ENCODE measurements at regions not wholly inside any gene's neighbourhood (a gene's known extent, or its start where the extent isn't known, plus 50 kb on each side); places are given as distances from the start of the nearest gene placed in this dataset.

DNA sequence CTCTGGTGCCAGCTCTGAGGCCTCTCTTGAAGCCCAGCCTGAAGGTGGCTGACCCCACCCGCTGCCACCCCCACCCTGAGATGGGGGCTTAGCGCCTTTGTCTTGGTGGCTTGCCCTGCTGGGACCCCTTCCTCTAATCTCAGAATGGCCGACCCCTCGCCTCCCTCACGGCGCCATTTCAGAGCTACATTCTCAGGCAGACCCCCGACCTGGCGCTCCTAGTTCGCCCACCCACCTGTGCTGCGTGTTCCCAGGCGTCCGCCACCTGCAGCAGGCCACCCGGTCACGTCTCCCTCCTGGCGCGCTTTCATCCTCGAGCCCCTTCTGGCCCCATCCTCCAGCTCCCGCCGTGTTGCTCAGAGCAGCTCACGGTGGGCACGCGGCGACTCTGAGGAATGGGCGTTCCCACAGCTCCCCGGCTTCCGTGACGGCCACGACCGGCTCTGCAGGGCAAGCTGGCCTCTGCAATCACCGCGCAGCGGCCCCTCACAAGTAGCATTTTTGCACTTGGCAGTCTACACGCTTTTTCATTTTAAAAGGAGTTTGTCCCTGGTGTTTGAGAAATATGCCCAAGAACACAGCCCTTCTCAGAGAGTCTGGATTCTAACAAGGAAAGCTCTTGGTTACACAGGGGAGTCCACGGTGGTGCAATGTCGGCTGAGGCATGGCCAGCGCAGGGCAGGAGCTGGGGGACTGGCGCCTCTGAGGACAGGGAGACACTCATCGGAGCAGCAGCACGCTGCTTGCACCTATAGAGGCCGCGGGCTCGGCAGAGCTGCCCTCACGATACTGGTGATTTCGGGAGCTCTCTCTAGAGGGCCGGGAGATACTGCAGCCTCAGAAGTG, 105.7 kb upstream of the C14orf180 start:
- H3K27me3 ChIP-seq (ENCODE audit: control insufficient read depth in 1 of 2, insufficient read depth in 2 of 2, low read length in 2 of 2) = no peaks in the 10 kb centered on the region
- H3K4me1 ChIP-seq (ENCODE audit: control insufficient read depth in 1 of 2, insufficient read depth in 2 of 2, low read length in 2 of 2) = no peaks in the 10 kb centered on the region
- no peak overlapping the region for H3K4me3 ChIP-seq (ENCODE audit: low read depth in 1 of 2, low read length in 2 of 2)
- H3K36me3 ChIP-seq (ENCODE audit: control insufficient read depth in 1 of 2, insufficient read depth in 2 of 2, low read length in 2 of 2) = no peaks in the 10 kb centered on the region
- no peak overlapping the region for H3K27ac ChIP-seq (ENCODE audit: low read depth, low read length)
- H3K9ac ChIP-seq (ENCODE audit: low read depth in 1 of 2, low read length in 2 of 2) = no peak overlapping the region
- H3K9me3 ChIP-seq (ENCODE audit: control insufficient read depth in 1 of 2, low read length in 2 of 2) = no peaks in the 10 kb centered on the region

DNA sequence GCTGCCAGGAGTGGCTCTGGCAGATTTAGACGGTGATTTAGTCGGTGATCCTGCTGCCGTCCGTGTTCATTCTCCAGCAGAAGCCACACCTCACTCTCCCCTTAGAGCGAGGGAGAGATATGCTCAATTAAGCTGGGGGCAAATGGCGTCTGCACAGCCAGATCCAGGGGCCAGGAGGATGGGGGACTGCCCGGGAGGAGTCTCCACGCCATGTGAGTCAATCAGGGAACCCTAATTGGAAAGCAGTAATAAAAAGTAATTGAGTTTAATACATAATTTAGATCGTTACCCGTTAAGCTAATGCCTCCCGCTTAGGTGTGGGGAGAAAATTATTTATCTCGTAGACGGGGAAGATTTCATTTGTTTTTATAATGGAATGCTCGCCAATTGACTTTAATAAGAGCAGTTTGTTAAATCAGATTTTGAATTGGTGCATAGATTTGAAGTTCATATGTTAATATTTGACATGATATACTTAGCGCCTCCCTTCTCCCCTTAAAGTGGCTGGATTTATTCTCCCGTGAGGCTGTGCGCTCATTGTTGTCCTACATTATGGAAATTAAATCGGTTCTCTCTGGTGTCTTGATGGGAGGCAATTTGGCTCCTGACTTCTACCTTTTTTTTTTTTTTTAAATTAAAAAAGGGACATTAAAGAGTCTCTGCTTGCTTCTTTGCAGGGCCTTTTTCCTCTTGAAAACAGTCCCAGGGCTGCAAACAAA, 104.9 kb upstream of the C14orf180 start:
- no peaks in the 10 kb centered on the region for H3K27me3 ChIP-seq (ENCODE audit: control insufficient read depth in 1 of 2, insufficient read depth in 2 of 2, low read length in 2 of 2)
- H3K4me1 ChIP-seq (ENCODE audit: control insufficient read depth in 1 of 2, insufficient read depth in 2 of 2, low read length in 2 of 2) = no peaks in the 10 kb centered on the region
- no peak overlapping the region for H3K9ac ChIP-seq (ENCODE audit: low read depth in 1 of 2, low read length in 2 of 2)
- no peaks in the 10 kb centered on the region for H3K9me3 ChIP-seq (ENCODE audit: control insufficient read depth in 1 of 2, low read length in 2 of 2)
- H3K4me3 ChIP-seq (ENCODE audit: low read depth in 1 of 2, low read length in 2 of 2) = no peak overlapping the region
- no peak overlapping the region for H3K27ac ChIP-seq (ENCODE audit: low read depth, low read length)
- H3K36me3 ChIP-seq (ENCODE audit: control insufficient read depth in 1 of 2, insufficient read depth in 2 of 2, low read length in 2 of 2) = no peaks in the 10 kb centered on the region

DNA sequence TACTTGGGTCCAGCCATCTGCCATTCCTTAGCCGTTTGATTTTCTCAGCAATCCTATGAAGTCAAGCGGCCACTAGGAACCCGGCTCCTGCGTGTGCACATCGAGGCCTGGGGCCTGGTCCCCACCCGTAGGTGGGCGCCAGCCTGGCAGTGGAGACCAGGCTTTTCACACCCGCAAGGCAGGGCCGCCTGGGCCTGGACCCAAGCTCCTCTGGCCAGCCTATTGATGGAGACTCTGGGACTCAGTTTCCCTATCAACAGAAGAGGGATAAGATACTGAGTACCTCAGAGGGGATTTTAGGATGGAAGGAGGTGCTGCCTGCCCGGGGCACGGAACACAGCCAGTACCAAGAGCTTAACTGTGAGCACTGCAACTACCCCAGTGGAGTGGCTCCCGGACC, 104.3 kb upstream of the C14orf180 start:
- H3K27me3 ChIP-seq (ENCODE audit: control insufficient read depth in 1 of 2, insufficient read depth in 2 of 2, low read length in 2 of 2) = no peaks in the 10 kb centered on the region
- H3K36me3 ChIP-seq (ENCODE audit: control insufficient read depth in 1 of 2, insufficient read depth in 2 of 2, low read length in 2 of 2) = no peaks in the 10 kb centered on the region
- H3K4me1 ChIP-seq (ENCODE audit: control insufficient read depth in 1 of 2, insufficient read depth in 2 of 2, low read length in 2 of 2) = no peaks in the 10 kb centered on the region
- H3K4me3 ChIP-seq (ENCODE audit: low read depth in 1 of 2, low read length in 2 of 2) = no peak overlapping the region
- H3K9ac ChIP-seq (ENCODE audit: low read depth in 1 of 2, low read length in 2 of 2) = no peak overlapping the region
- H3K27ac ChIP-seq (ENCODE audit: low read depth, low read length) = no peak overlapping the region
- no peaks in the 10 kb centered on the region for H3K9me3 ChIP-seq (ENCODE audit: control insufficient read depth in 1 of 2, low read length in 2 of 2)

DNA sequence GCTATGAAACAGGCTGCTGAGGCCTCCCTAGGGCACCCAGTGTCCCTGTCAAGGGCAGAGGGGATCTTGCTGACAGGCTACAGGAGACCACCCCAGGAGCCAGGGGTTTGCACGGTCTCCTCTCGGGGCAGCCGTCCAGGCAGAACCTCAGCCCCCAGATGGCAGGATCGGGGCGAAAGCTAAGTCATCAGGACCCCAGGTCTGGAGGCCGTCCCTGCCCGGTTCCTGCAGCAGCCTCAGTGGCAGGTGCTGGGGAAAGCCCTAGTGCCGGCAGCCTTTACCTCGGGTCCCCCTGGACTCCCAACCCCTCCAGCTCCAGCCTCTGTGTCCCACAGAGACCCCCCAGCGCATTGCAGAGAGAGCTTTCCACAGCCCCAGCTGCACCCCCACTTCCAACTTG, 103.8 kb upstream of the C14orf180 start:
- H3K9me3 ChIP-seq (ENCODE audit: control insufficient read depth in 1 of 2, low read length in 2 of 2) = no peaks in the 10 kb centered on the region
- H3K27ac ChIP-seq (ENCODE audit: low read depth, low read length) = no peak overlapping the region
- no peaks in the 10 kb centered on the region for H3K36me3 ChIP-seq (ENCODE audit: control insufficient read depth in 1 of 2, insufficient read depth in 2 of 2, low read length in 2 of 2)
- H3K4me1 ChIP-seq (ENCODE audit: control insufficient read depth in 1 of 2, insufficient read depth in 2 of 2, low read length in 2 of 2) = no peaks in the 10 kb centered on the region
- H3K9ac ChIP-seq (ENCODE audit: low read depth in 1 of 2, low read length in 2 of 2) = no peak overlapping the region
- H3K4me3 ChIP-seq (ENCODE audit: low read depth in 1 of 2, low read length in 2 of 2) = no peak overlapping the region
- H3K27me3 ChIP-seq (ENCODE audit: control insufficient read depth in 1 of 2, insufficient read depth in 2 of 2, low read length in 2 of 2) = no peaks in the 10 kb centered on the region

DNA sequence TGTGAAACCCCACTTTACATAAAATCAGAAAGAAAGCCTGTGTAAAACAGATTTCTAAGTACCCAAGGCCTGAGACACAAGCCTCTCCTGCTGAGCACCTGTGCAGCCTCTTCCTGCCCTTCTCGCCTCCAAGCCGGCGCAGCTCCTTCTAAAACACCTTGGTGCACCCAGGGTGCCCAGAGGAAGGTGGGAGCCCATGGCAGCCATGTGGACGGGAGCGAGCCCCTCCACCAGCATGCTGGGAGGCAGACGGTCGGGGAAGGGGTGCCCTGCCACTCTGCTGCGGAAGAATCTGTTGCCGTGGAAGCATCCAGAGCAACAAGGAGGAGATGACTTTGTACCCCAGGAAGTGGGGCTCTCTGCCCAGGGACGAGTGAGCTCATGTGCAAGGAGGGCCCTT, 103.1 kb upstream of the C14orf180 start:
- peaks cover 3 to 4% of the 10 kb centered on the region in 2 donors for H3K9me3 ChIP-seq (ENCODE audit: control insufficient read depth in 1 of 2, low read length in 2 of 2)
- no peak overlapping the region for H3K4me3 ChIP-seq (ENCODE audit: low read depth in 1 of 2, low read length in 2 of 2)

DNA sequence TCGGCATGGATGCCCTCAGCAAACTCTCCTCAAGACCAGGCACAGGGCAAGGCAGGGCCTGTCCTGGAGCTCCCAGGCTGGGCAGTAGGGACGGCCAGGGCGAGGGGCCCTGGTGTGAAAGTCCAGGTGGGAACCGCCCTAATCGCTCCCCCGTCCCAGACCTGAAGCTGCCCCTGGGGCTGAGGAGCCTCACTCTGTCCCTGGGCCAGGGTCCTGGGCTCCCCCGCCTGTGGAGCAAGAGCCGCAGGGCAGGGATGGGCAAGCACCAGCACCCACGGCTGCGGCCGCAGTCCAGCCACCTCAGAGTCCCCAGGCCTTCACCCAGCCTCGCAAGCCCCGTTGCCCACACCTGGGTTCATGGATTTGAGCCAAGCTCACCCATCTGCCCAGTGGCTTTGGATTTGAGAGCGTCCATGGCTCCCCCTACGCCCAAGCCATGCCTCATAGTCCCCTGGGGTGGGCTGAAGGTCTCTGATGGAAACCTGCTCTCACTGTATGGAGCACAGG, 102.4 kb upstream of the C14orf180 start:
- Histone ChIP-seq H3K4me1 (ENCODE audit: control insufficient read depth in 1 of 2, insufficient read depth in 2 of 2, low read length in 2 of 2) (no peaks in the 10 kb centered on the region), H3K9ac (ENCODE audit: low read depth in 1 of 2, low read length in 2 of 2) (no peak overlapping the region), H3K4me3 (ENCODE audit: low read depth in 1 of 2, low read length in 2 of 2) (no peak overlapping the region), H3K9me3 (ENCODE audit: control insufficient read depth in 1 of 2, low read length in 2 of 2) (peaks cover 3 to 7% of the 10 kb centered on the region in 2 donors), H3K27ac (ENCODE audit: low read depth, low read length) (no peak overlapping the region), H3K36me3 (ENCODE audit: control insufficient read depth in 1 of 2, insufficient read depth in 2 of 2, low read length in 2 of 2) (no peaks in the 10 kb centered on the region), H3K27me3 (ENCODE audit: control insufficient read depth in 1 of 2, insufficient read depth in 2 of 2, low read length in 2 of 2) (no peaks in the 10 kb centered on the region)

More for the DNA sequence above, 103.1 kb upstream of the C14orf180 start:
- no peak overlapping the region for H3K27ac ChIP-seq (ENCODE audit: low read depth, low read length)
- H3K36me3 ChIP-seq (ENCODE audit: control insufficient read depth in 1 of 2, insufficient read depth in 2 of 2, low read length in 2 of 2) = no peaks in the 10 kb centered on the region
- H3K27me3 ChIP-seq (ENCODE audit: control insufficient read depth in 1 of 2, insufficient read depth in 2 of 2, low read length in 2 of 2) = no peaks in the 10 kb centered on the region
- H3K9ac ChIP-seq (ENCODE audit: low read depth in 1 of 2, low read length in 2 of 2) = no peak overlapping the region
- H3K4me1 ChIP-seq (ENCODE audit: control insufficient read depth in 1 of 2, insufficient read depth in 2 of 2, low read length in 2 of 2) = no peaks in the 10 kb centered on the region

DNA sequence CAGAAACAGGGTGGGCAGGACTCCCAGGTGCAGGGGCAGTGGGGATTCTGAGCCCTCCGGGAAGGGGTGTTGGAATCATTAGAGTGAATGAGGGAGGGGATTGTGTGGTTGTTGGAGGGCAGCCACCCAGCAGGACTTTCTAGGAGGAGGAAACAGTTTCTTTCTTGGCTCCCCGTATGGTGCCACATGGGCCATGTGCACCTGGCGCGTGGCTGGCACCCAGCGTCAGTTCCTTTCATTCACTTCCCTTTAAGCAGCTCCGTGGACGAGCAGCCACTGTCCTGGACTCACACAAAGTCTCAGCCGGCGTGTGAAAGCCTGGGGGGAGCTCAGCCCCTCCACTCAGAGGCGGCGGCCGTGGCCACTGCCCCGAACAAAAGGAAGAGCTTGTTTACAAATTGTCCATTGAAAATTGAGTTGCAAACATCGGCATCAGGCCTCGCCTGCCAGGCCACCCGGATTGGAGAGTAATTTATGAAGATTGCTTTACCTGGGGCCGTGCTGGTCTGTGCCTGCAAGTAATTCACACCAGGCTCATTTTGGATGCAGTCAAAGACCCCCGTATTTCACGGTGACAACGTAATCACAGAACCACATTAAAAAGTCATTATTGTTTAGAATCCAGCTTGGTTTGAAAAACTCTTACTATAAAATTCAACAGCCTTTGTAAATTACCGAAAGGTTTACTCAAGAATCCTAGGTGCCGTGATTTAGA, 101.7 kb upstream of the C14orf180 start:
- H3K27ac ChIP-seq (ENCODE audit: low read depth, low read length) = no peak overlapping the region
- H3K9ac ChIP-seq (ENCODE audit: low read depth in 1 of 2, low read length in 2 of 2) = no peak overlapping the region
- H3K4me1 ChIP-seq (ENCODE audit: control insufficient read depth in 1 of 2, insufficient read depth in 2 of 2, low read length in 2 of 2) = no peaks in the 10 kb centered on the region
- H3K27me3 ChIP-seq (ENCODE audit: control insufficient read depth in 1 of 2, insufficient read depth in 2 of 2, low read length in 2 of 2) = no peaks in the 10 kb centered on the region
- H3K36me3 ChIP-seq (ENCODE audit: control insufficient read depth in 1 of 2, insufficient read depth in 2 of 2, low read length in 2 of 2) = no peaks in the 10 kb centered on the region
- peaks cover 3 to 7% of the 10 kb centered on the region in 2 donors for H3K9me3 ChIP-seq (ENCODE audit: control insufficient read depth in 1 of 2, low read length in 2 of 2)
- H3K4me3 ChIP-seq (ENCODE audit: low read depth in 1 of 2, low read length in 2 of 2) = no peak overlapping the region

DNA sequence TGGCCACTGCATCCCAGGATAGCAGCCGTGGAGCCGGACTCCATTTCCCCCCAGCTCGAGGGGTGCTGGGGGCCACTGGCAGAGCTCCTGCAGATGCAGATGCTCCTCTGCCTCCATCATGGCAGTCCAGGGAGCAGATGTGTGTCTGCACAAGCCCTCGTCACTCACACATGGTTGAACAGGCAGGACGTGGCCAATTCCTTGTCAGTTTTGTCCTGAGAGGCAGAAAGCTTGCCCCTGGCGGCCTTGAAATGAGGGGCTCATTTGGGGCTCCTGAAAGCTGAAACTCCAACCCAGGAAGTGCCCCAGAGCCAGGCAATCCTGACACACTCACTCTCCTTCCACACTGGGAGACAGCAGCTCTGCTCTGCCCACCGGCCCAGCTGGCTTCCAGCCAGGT, 100.9 kb upstream of the C14orf180 start:
- Histone ChIP-seq H3K4me1 (ENCODE audit: control insufficient read depth in 1 of 2, insufficient read depth in 2 of 2, low read length in 2 of 2) (no peaks in the 10 kb centered on the region), H3K4me3 (ENCODE audit: low read depth in 1 of 2, low read length in 2 of 2) (no peak overlapping the region), H3K9ac (ENCODE audit: low read depth in 1 of 2, low read length in 2 of 2) (no peak overlapping the region), H3K36me3 (ENCODE audit: control insufficient read depth in 1 of 2, insufficient read depth in 2 of 2, low read length in 2 of 2) (no peaks in the 10 kb centered on the region), H3K9me3 (ENCODE audit: control insufficient read depth in 1 of 2, low read length in 2 of 2) (peaks cover 3 to 7% of the 10 kb centered on the region in 2 donors), H3K27me3 (ENCODE audit: control insufficient read depth in 1 of 2, insufficient read depth in 2 of 2, low read length in 2 of 2) (no peaks in the 10 kb centered on the region), H3K27ac (ENCODE audit: low read depth, low read length) (no peak overlapping the region)

DNA sequence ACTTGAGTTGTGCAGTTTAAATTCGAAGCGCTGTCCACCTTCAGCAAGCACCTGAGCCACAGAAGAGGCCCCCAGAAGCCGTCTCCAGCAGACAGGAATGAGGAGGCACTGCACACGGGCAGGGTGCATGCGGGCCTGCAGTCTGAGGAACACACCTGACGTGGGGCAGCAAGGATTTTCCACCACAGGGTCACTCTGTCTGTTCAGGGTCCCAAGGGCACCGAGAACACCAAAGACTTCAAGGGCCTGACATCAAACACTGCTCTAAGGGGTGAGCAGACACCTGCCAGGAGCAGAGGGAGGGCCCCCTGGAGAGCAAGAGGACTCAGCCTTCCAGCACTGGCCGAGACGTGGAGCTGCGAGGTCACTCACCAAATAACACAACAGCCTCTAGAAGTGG, 99.7 kb upstream of the C14orf180 start:
- Histone ChIP-seq H3K27me3 (ENCODE audit: control insufficient read depth in 1 of 2, insufficient read depth in 2 of 2, low read length in 2 of 2) (no peaks in the 10 kb centered on the region), H3K4me3 (ENCODE audit: low read depth in 1 of 2, low read length in 2 of 2) (no peak overlapping the region), H3K27ac (ENCODE audit: low read depth, low read length) (no peak overlapping the region)

DNA sequence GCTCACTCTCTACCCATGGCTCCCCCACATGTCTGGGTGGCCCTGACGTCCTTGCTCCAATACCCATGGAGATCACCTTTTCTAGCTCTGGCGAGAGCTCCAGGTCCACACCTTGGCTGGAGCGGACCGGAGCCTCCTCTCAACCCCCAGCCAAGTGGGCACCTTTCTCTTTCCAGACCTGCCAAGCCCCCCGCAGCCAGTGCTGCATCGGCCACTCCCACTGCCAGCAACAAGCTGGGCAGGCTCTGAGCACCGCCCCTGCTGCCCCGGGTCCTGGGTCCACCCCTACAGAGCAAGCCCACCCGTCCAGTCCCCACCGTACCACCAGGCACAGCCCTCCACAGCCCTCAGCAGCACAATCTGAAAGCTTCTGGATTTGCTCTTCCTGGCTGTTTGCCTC, 98.2 kb upstream of the C14orf180 start:
- Histone ChIP-seq H3K9me3 (ENCODE audit: control insufficient read depth in 1 of 2, low read length in 2 of 2) (peaks cover 3 to 7% of the 10 kb centered on the region in 2 donors), H3K27me3 (ENCODE audit: control insufficient read depth in 1 of 2, insufficient read depth in 2 of 2, low read length in 2 of 2) (no peaks in the 10 kb centered on the region), H3K36me3 (ENCODE audit: control insufficient read depth in 1 of 2, insufficient read depth in 2 of 2, low read length in 2 of 2) (no peaks in the 10 kb centered on the region), H3K4me3 (ENCODE audit: low read depth in 1 of 2, low read length in 2 of 2) (no peak overlapping the region), H3K9ac (ENCODE audit: low read depth in 1 of 2, low read length in 2 of 2) (no peak overlapping the region), H3K27ac (ENCODE audit: low read depth, low read length) (no peak overlapping the region), H3K4me1 (ENCODE audit: control insufficient read depth in 1 of 2, insufficient read depth in 2 of 2, low read length in 2 of 2) (no peaks in the 10 kb centered on the region)

More for the DNA sequence above, 99.7 kb upstream of the C14orf180 start:
- no peak overlapping the region for H3K9ac ChIP-seq (ENCODE audit: low read depth in 1 of 2, low read length in 2 of 2)
- no peaks in the 10 kb centered on the region for H3K4me1 ChIP-seq (ENCODE audit: control insufficient read depth in 1 of 2, insufficient read depth in 2 of 2, low read length in 2 of 2)
- H3K36me3 ChIP-seq (ENCODE audit: control insufficient read depth in 1 of 2, insufficient read depth in 2 of 2, low read length in 2 of 2) = no peaks in the 10 kb centered on the region
- peaks cover 3 to 7% of the 10 kb centered on the region in 2 donors for H3K9me3 ChIP-seq (ENCODE audit: control insufficient read depth in 1 of 2, low read length in 2 of 2)

All from duodenal mucosa (tissue), 2 donors.